ENCODE measurements at regions not wholly inside any gene's neighbourhood (a gene's known extent, or its start where the extent isn't known, plus 50 kb on each side); places are given as distances from the start of the nearest gene placed in this dataset.

DNA sequence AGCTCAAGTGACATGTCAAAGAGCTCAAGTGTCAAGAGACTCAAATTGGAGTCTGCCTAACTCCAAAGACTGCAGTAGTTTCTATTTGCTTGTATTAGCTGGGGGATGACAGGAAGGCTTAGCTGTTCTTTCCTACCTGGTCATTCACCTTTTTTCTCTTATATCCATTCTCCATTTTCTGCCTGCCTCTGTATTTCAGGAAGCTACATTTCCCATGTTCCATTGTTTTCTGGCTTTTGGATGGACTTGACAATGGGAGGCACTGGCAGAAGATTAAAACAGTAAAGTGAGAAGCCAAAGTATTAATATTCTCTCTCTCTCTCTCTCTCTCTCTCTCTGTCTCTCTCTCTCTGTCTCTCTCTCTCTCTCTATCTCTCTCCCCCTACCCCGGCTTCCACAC, 135.7 kb upstream of the ADAMTS18 start:
- no peak for TF ChIP-seq CTCF (IDR thresholded peaks at IDR 0.05)

GRCh38 chr16:77571115-77571862, 136.5 kb upstream of the ADAMTS18 start:
- no peak for TF ChIP-seq CTCF (IDR thresholded peaks at IDR 0.05)

DNA sequence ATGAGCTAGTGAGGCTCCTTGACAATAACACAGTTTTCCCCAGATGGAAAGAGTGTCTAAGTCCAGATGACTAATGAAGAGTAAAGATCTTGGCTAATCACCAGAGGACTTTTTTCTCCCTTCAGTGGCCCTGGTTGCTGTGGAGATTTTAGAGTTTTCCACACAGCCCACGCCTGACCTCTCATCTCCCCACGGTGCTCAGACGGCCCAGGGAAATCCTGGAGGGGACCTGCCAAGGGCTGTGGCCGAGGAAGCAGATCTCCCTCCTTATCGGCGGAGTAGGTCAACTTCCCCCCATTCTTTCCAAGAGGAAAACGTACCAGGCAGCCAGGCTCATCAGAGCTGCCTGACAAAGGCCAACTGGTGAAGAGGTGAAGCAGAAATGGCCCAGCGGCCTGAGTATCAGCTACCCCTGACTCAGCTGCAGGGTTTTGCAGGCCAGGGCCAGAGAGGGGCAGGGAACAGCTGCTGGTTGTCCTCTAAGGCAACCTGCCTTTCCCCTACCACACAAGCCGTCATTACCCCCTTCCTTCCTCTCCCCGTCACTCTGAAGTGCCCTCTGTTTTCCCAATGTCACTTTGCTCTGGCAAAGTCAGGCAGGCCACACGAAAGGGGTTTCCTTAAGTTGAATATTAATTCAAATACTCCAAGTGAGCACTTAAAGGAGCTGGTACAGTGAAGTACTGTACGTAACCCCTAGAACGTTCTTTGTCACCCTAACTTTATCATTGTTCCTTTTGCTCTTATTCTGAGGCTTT, 140.2 kb upstream of the ADAMTS18 start:
- TF ChIP-seq CTCF (IDR thresholded peaks at IDR 0.05), result no peak

- TF ChIP-seq CTCF (IDR thresholded peaks at IDR 0.05), result no peak
These were observed 142.9 kb upstream of the NUDT7 start for GRCh38 chr16:77579351-77579891.

DNA sequence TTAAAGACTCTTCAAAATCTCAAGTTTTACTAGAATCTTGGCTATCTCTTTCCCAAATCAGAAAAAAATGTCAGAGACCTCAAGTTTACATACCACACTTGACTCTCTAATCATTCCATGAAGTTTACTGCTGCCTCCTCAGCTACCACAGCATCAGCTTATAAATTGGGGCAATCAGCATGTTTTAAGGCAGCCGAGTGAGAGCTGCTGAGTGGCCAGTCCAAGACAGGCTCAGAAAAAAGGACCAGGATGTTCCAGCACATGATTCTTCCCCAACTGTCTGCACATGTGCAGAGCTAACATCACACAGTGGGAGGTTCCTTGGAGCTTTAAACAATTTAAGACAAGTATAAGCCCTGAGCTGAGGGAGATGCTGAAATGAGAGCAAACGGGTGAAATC, 140.6 kb upstream of the NUDT7 start:
- TF ChIP-seq CTCF (IDR thresholded peaks at IDR 0.05), result no peak

GRCh38 chr16:77584205-77584859, 138.0 kb upstream of the NUDT7 start:
- TF ChIP-seq CTCF (IDR thresholded peaks at IDR 0.05), result peak; percentile 89

- no peak for TF ChIP-seq CTCF (IDR thresholded peaks at IDR 0.05)
These were observed 136.7 kb upstream of the NUDT7 start for GRCh38 chr16:77585379-77586251.
